WERI-Rb-1 (cell line): ENCODE measurements at regions not wholly inside any gene's neighbourhood (a gene's known extent, or its start where the extent isn't known, plus 50 kb on each side); places are given as distances from the start of the nearest gene placed in this dataset.

Source experiments
- DNase-seq: peaks from one replicate; pipeline ENCODE4 v3.0.0-alpha.2; 2020
- H3K27ac ChIP-seq: fragments of 250-450 bp; sonication (Bioruptor Pico); 2 replicates; pipeline ENCODE4 v1.5.1; 2020; ENCODE audit warnings: mild to moderate bottlenecking, moderate library complexity
- H3K27me3 ChIP-seq: fragments of 250-450 bp; sonication (Bioruptor Pico); 2 replicates; pipeline ENCODE4 v1.5.1; 2021; ENCODE audit warnings: mild to moderate bottlenecking, low read depth, moderate library complexity; ENCODE audit not compliant: insufficient read depth, severe bottlenecking
- H3K36me3 ChIP-seq: fragments of 250-450 bp; sonication (Bioruptor Pico); 2 replicates; pipeline ENCODE4 v1.5.1; 2020; ENCODE audit warnings: mild to moderate bottlenecking, moderate library complexity
- H3K4me3 ChIP-seq: 2 replicates; pipeline ENCODE4 v1.5.1; 2011; ENCODE audit warnings: low read depth, mild to moderate bottlenecking, control low read depth, low read length
- H3K9me3 ChIP-seq: fragments of 250-450 bp; sonication (Bioruptor Pico); 2 replicates; pipeline ENCODE4 v1.5.1; 2021; ENCODE audit warnings: mild to moderate bottlenecking, moderate library complexity; ENCODE audit not compliant: severe bottlenecking
- TF ChIP-seq, protein P1 (sequence below): IDR thresholded peaks from 2 replicates; pipeline ENCODE4 v1.5.1; 2011; ENCODE audit warnings: low read depth, mild to moderate bottlenecking, control low read depth, inconsistent platforms, low read length

- Histone ChIP-seq H3K27ac (no peak overlapping the region), H3K36me3 (no peaks in the 10 kb centered on the region), H3K4me3 (no peak overlapping the region), H3K9me3 (no peaks in the 10 kb centered on the region), H3K27me3 (no peaks in the 10 kb centered on the region)
- TF ChIP-seq, protein P1, sequence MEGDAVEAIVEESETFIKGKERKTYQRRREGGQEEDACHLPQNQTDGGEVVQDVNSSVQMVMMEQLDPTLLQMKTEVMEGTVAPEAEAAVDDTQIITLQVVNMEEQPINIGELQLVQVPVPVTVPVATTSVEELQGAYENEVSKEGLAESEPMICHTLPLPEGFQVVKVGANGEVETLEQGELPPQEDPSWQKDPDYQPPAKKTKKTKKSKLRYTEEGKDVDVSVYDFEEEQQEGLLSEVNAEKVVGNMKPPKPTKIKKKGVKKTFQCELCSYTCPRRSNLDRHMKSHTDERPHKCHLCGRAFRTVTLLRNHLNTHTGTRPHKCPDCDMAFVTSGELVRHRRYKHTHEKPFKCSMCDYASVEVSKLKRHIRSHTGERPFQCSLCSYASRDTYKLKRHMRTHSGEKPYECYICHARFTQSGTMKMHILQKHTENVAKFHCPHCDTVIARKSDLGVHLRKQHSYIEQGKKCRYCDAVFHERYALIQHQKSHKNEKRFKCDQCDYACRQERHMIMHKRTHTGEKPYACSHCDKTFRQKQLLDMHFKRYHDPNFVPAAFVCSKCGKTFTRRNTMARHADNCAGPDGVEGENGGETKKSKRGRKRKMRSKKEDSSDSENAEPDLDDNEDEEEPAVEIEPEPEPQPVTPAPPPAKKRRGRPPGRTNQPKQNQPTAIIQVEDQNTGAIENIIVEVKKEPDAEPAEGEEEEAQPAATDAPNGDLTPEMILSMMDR: no peak
- DNase-seq: no peak
Measured at GRCh38 chr7:53500076-53500475, 464.6 kb downstream of the POM121L12 start.

DNA sequence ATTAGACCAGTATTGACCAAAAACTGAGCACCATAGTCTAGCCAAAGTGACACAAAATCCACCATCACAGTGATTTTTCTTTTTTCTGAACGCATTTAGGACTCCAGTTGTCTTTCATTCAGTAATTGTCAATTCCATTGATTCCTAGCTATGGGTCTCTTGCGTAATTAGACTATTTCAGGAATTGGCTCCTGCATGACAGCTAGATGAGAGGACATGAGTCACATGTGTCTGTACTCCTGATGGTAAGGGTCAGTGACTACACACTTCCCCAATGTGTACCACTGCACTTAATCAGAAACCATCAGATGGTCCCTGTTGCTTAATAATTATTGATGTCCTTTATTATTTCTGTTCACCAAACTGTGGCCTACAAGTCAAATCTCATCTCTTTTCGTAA is 469.5 kb downstream of the POM121L12 start:
- DNase-seq: no peak
- H3K27me3 ChIP-seq: no peaks in the 10 kb centered on the region
- no peaks in the 10 kb centered on the region for H3K36me3 ChIP-seq
- H3K4me3 ChIP-seq: no peak overlapping the region
- TF ChIP-seq, protein P1: no peak
- no peaks in the 10 kb centered on the region for H3K9me3 ChIP-seq
- no peak overlapping the region for H3K27ac ChIP-seq

DNA sequence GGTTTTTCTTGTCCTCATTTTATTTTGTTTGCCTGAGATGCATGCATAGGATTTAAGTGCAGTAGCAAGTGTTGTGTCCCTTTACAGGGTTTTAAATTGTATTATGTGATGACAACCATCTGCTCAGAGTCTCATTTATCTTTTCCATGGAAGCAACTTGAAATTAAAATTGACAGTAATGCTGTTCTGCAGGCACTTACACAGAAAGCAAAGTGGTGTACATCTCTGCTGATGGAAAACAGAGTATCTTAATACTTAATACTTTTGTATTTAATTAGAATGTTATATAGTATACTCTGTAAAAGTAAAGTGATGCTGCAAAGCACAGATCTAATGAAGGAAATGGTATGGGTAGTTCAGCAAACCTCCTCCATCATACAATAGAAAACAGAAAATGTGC is 482.9 kb downstream of the POM121L12 start:
- no peak overlapping the region for H3K27ac ChIP-seq
- TF ChIP-seq, protein P1: no peak
- no peak for DNase-seq
- no peak overlapping the region for H3K4me3 ChIP-seq
- no peaks in the 10 kb centered on the region for H3K27me3 ChIP-seq
- no peaks in the 10 kb centered on the region for H3K9me3 ChIP-seq
- H3K36me3 ChIP-seq: no peaks in the 10 kb centered on the region

DNA sequence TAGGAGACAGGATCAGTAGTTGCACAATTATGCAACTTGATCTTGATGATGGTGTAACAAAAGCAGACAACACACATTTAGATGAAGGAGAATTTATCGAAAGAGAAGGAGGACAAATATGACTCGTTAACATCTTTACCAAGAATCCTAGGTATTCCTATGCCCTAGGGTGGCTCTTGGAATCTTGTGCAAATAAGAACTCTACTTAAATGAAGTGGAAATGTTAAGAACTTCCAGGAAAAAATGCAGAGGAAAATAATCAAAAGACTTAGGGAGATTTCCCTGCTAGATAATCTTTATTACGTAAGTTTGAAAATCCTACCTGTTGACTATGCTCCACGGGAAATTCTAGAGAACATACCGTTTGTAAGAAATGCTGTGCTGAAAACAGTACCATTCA is 485.4 kb downstream of the POM121L12 start:
- DNase-seq: no peak
- H3K27me3 ChIP-seq: no peaks in the 10 kb centered on the region
- TF ChIP-seq, protein P1: no peak
- H3K4me3 ChIP-seq: no peak overlapping the region
- no peaks in the 10 kb centered on the region for H3K36me3 ChIP-seq
- no peaks in the 10 kb centered on the region for H3K9me3 ChIP-seq
- no peak overlapping the region for H3K27ac ChIP-seq

DNA sequence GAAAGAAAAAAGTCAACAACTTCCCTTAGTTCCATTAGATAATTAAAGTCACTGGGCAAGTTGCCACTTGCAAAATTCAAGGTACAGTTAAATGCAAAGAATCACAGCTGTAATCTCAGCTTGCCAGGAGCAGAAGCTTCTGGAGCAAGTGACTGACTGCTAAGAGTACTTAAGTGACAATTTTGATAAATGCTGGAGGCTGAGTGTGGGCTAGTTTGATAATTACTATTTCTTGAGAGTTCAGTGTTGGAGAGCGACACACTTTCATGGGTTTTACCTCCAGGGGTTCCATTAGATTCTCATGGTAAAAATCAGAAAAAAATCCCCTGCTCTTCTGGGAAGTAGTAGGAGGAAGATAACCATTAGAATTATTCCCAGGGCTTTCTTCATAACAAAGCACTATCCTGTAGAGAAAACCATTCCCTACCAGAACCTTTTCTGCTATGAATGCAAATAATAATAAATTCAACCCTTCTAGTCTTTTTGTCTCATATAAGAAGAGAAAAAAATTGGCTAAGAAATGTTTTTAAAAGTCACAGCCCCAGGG is 486.3 kb downstream of the POM121L12 start:
- no peaks in the 10 kb centered on the region for H3K36me3 ChIP-seq
- TF ChIP-seq, protein P1: no peak
- no peak overlapping the region for H3K4me3 ChIP-seq
- H3K27me3 ChIP-seq: no peaks in the 10 kb centered on the region
- no peaks in the 10 kb centered on the region for H3K9me3 ChIP-seq
- no peak for DNase-seq
- no peak overlapping the region for H3K27ac ChIP-seq

DNA sequence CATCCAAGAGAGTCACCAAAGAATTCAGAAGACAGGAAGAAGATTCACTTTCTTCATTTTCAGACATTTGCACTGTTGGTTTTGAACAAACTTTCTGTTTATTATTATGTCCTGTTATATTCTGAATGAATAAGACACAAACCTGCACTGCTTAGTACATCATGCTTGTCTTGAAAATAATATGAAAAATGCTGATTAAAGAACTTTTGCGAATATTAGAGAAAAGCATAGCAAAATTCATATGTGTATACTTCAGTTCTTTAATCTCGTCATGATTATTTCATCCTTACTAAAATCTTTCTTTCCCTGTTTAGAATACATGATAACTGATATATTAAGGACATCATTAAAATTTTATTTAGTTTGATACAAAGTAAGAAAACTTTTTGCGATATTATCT is 504.1 kb downstream of the POM121L12 start:
- TF ChIP-seq, protein P1: no peak
- no peaks in the 10 kb centered on the region for H3K9me3 ChIP-seq
- no peak overlapping the region for H3K4me3 ChIP-seq
- H3K27ac ChIP-seq: no peak overlapping the region
- no peaks in the 10 kb centered on the region for H3K36me3 ChIP-seq
- no peaks in the 10 kb centered on the region for H3K27me3 ChIP-seq
- DNase-seq: no peak
